Suppressor macrophage treated with lipopolysaccharide for 4 hours (primary cell): ENCODE measurements at regions not wholly inside any gene's neighbourhood (a gene's known extent, or its start where the extent isn't known, plus 50 kb on each side); places are given as distances from the start of the nearest gene placed in this dataset.
"Not testable (repeated sequence)": the region's sequence is repeated elsewhere in the genome, so short reads cannot be mapped to it uniquely, and the experiment has no call there.

Source experiments
- DNase-seq: peaks from one replicate; pipeline ENCODE4 v3.0.0-alpha.2; 2020

- DNase-seq, result no peak
Observed at GRCh38 chr10:28733245-28733644, 55.9 kb downstream of the BAMBI start.

- DNase-seq, result no peak
Observed at GRCh38 chr10:28733647-28734046, 56.3 kb downstream of the BAMBI start.

GRCh38 chr10:28734938-28735759 lies 57.8 kb downstream of the BAMBI start:
- peak; percentile 8 for DNase-seq

- no peak for DNase-seq
Observed at GRCh38 chr10:28737096-28737495, 59.8 kb downstream of the BAMBI start.

- DNase-seq, result peak; percentile 7
Observed at GRCh38 chr10:28738200-28738599, 60.9 kb downstream of the BAMBI start.

- DNase-seq, result no peak
Observed at GRCh38 chr10:28743576-28743975, 66.3 kb downstream of the BAMBI start.

GRCh38 chr10:28744069-28744768 lies 66.9 kb downstream of the BAMBI start:
- DNase-seq, result no peak

GRCh38 chr10:28754930-28755718 lies 77.8 kb downstream of the BAMBI start:
- DNase-seq, result no peak

- DNase-seq, result no peak
Observed at GRCh38 chr10:28761084-28761846, 83.9 kb downstream of the BAMBI start.

- no peak for DNase-seq
Observed at GRCh38 chr10:28763471-28764170, 86.3 kb downstream of the BAMBI start.

GRCh38 chr10:28765641-28766040 lies 88.3 kb downstream of the BAMBI start:
- no peak for DNase-seq

GRCh38 chr10:28768227-28768626 lies 90.9 kb downstream of the BAMBI start:
- no peak for DNase-seq

GRCh38 chr10:28769091-28769604 lies 91.8 kb downstream of the BAMBI start:
- peak; percentile 10 for DNase-seq

- DNase-seq, result not testable (repeated sequence)
Observed at GRCh38 chr10:28771580-28772090, 94.3 kb downstream of the BAMBI start.

GRCh38 chr10:28774051-28774995 lies 97.0 kb downstream of the BAMBI start:
- DNase-seq, result no peak

GRCh38 chr10:28775773-28776172 lies 98.5 kb downstream of the BAMBI start:
- no peak for DNase-seq

GRCh38 chr10:28776519-28776918 lies 99.2 kb downstream of the BAMBI start:
- no peak for DNase-seq

GRCh38 chr10:28777911-28778310 lies 100.6 kb downstream of the BAMBI start:
- no peak for DNase-seq

GRCh38 chr10:28778524-28778923 lies 101.2 kb downstream of the BAMBI start:
- DNase-seq, result no peak

GRCh38 chr10:28781296-28781695 lies 104.0 kb downstream of the BAMBI start:
- DNase-seq, result no peak
